ENCODE measurements at regions not wholly inside any gene's neighbourhood (a gene's known extent, or its start where the extent isn't known, plus 50 kb on each side); places are given as distances from the start of the nearest gene placed in this dataset. TPM values are rescaled to one million over a fixed set of nuclear protein-coding genes. Genes with fewer than 3 reads are reported as not detected.

DNA sequence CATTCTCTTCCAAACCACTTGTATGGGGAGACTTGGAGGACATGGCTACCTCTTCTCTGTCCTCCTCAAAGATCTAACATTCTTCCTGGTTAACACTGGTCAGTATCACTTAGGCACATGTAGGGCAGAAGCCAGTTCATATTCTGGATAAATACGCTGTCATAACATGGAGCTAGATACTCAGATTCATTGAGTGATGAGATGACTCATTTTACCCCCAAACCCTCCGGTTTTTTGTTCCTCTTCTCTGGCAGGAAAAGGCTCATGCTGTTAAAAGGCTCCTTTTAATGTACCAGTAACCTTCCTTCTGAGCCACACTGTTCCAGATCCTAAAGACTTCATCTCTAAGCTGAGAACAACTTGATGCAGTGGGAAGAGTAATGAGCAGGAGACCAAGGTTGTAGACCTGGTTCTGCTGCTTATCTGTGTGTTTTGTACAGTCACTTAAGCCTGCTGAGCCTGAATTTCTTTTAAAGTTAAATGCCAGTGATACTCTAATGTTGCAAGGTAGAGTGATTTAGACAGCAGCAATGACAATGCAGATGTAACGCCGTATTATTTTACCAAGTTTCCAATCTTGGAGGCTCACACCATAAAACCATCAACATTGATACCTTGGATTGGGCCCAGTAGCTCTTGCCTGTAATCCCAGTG is 57.3 kb upstream of the ELK3 start:
- H2AFZ ChIP-seq (ENCODE audit: low read length): no peak overlapping the region
- DNase-seq: no peak
- peaks cover 3% of the 10 kb centered on the region; the same call in 1 of the 2 replicates for H3K4me1 ChIP-seq (ENCODE audit: low read length)
- H3K4me2 ChIP-seq (ENCODE audit: low read depth, low read length, poor library complexity, severe bottlenecking): no peak overlapping the region
- no peak overlapping the region for H3K4me3 ChIP-seq (ENCODE audit: low read length)
- no peaks in the 10 kb centered on the region for H3K27me3 ChIP-seq (ENCODE audit: low read length)
- no peaks in the 10 kb centered on the region for H3K36me3 ChIP-seq (ENCODE audit: insufficient read depth, low read length)
- H3K9ac ChIP-seq (ENCODE audit: low read length): no peak overlapping the region
- no peaks in the 10 kb centered on the region for H3K9me2 ChIP-seq (replicated peaks; ENCODE audit: insufficient read depth, low read length)
- no peaks in the 10 kb centered on the region for H3K79me2 ChIP-seq (ENCODE audit: low read length)
- no peaks in the 10 kb centered on the region for H3K9me3 ChIP-seq (ENCODE audit: low read length)
- H3K27ac ChIP-seq (ENCODE audit: low read length): no peak overlapping the region
- no peaks in the 10 kb centered on the region for H4K20me1 ChIP-seq (ENCODE audit: insufficient read depth, low read depth, low read length)

- no peak for DNase-seq
- H3K4me1 ChIP-seq (ENCODE audit: low read length): no peaks in the 10 kb centered on the region
Observed at GRCh38 chr12:96140174-96140573, 54.0 kb upstream of the ELK3 start.

GRCh38 chr12:96141216-96141912 is 52.8 kb upstream of the ELK3 start:
- H3K36me3 ChIP-seq (ENCODE audit: insufficient read depth, low read length): no peaks in the 10 kb centered on the region
- H3K27ac ChIP-seq (ENCODE audit: low read length): no peak overlapping the region
- H4K20me1 ChIP-seq (ENCODE audit: insufficient read depth, low read depth, low read length): no peaks in the 10 kb centered on the region
- no peaks in the 10 kb centered on the region for H3K4me1 ChIP-seq (ENCODE audit: low read length)
- no peaks in the 10 kb centered on the region for H3K27me3 ChIP-seq (ENCODE audit: low read length)
- H2AFZ ChIP-seq (ENCODE audit: low read length): no peak overlapping the region
- H3K4me2 ChIP-seq (ENCODE audit: low read depth, low read length, poor library complexity, severe bottlenecking): no peak overlapping the region
- H3K9ac ChIP-seq (ENCODE audit: low read length): no peak overlapping the region
- H3K9me3 ChIP-seq (ENCODE audit: low read length): no peaks in the 10 kb centered on the region
- no peak for DNase-seq
- H3K79me2 ChIP-seq (ENCODE audit: low read length): no peaks in the 10 kb centered on the region
- H3K4me3 ChIP-seq (ENCODE audit: low read length): no peak overlapping the region
- no peaks in the 10 kb centered on the region for H3K9me2 ChIP-seq (replicated peaks; ENCODE audit: insufficient read depth, low read length)

More at GRCh38 chr12:96140174-96140573, 54.0 kb upstream of the ELK3 start:
- Histone ChIP-seq H3K9me3 (ENCODE audit: low read length) (no peaks in the 10 kb centered on the region), H3K9ac (ENCODE audit: low read length) (no peak overlapping the region), H3K9me2 (replicated peaks; ENCODE audit: insufficient read depth, low read length) (no peaks in the 10 kb centered on the region), H3K36me3 (ENCODE audit: insufficient read depth, low read length) (no peaks in the 10 kb centered on the region), H3K27ac (ENCODE audit: low read length) (no peak overlapping the region), H3K27me3 (ENCODE audit: low read length) (no peaks in the 10 kb centered on the region), H4K20me1 (ENCODE audit: insufficient read depth, low read depth, low read length) (no peaks in the 10 kb centered on the region), H3K79me2 (ENCODE audit: low read length) (no peaks in the 10 kb centered on the region), H2AFZ (ENCODE audit: low read length) (no peak overlapping the region), H3K4me2 (ENCODE audit: low read depth, low read length, poor library complexity, severe bottlenecking) (no peak overlapping the region), H3K4me3 (ENCODE audit: low read length) (no peak overlapping the region)

- no peaks in the 10 kb centered on the region for H3K79me2 ChIP-seq (ENCODE audit: low read length)
- H3K4me2 ChIP-seq (ENCODE audit: low read depth, low read length, poor library complexity, severe bottlenecking): no peak overlapping the region
- DNase-seq: no peak
- no peaks in the 10 kb centered on the region for H4K20me1 ChIP-seq (ENCODE audit: insufficient read depth, low read depth, low read length)
- H3K4me3 ChIP-seq (ENCODE audit: low read length): no peak overlapping the region
- H3K9ac ChIP-seq (ENCODE audit: low read length): no peak overlapping the region
- H2AFZ ChIP-seq (ENCODE audit: low read length): no peak overlapping the region
- no peaks in the 10 kb centered on the region for H3K36me3 ChIP-seq (ENCODE audit: insufficient read depth, low read length)
- H3K27me3 ChIP-seq (ENCODE audit: low read length): no peaks in the 10 kb centered on the region
- no peaks in the 10 kb centered on the region for H3K9me3 ChIP-seq (ENCODE audit: low read length)
- H3K27ac ChIP-seq (ENCODE audit: low read length): no peak overlapping the region
- H3K4me1 ChIP-seq (ENCODE audit: low read length): peaks cover 3% of the 10 kb centered on the region
- H3K9me2 ChIP-seq (replicated peaks; ENCODE audit: insufficient read depth, low read length): no peaks in the 10 kb centered on the region
Observed at GRCh38 chr12:96143392-96143791, 50.8 kb upstream of the ELK3 start.

GRCh38 chr12:96143827-96144565 is 50.2 kb upstream of the ELK3 start:
- H3K36me3 ChIP-seq (ENCODE audit: insufficient read depth, low read length): no peaks in the 10 kb centered on the region
- no peak for DNase-seq
- no peaks in the 10 kb centered on the region for H3K9me2 ChIP-seq (replicated peaks; ENCODE audit: insufficient read depth, low read length)
- H3K4me2 ChIP-seq (ENCODE audit: low read depth, low read length, poor library complexity, severe bottlenecking): no peak overlapping the region
- no peak overlapping the region for H3K9ac ChIP-seq (ENCODE audit: low read length)
- H3K4me1 ChIP-seq (ENCODE audit: low read length): peaks cover 3% of the 10 kb centered on the region
- no peaks in the 10 kb centered on the region for H4K20me1 ChIP-seq (ENCODE audit: insufficient read depth, low read depth, low read length)
- no peaks in the 10 kb centered on the region for H3K9me3 ChIP-seq (ENCODE audit: low read length)
- no peaks in the 10 kb centered on the region for H3K79me2 ChIP-seq (ENCODE audit: low read length)
- H3K4me3 ChIP-seq (ENCODE audit: low read length): no peak overlapping the region
- no peak overlapping the region for H2AFZ ChIP-seq (ENCODE audit: low read length)
- no peaks in the 10 kb centered on the region for H3K27me3 ChIP-seq (ENCODE audit: low read length)
- H3K27ac ChIP-seq (ENCODE audit: low read length): no peak overlapping the region

Small RNAs in the stretch of these regions (small RNA-seq; reads per million reads assigned to genes)
- not detected for gene RN7SL88P

Data from Karpas-422 (cell line).